Activated CD8-positive, alpha-beta T cell treated with anti-CD3 and anti-CD28 coated beads for 36 hours (primary cell): ENCODE measurements at regions not wholly inside any gene's neighbourhood (a gene's known extent, or its start where the extent isn't known, plus 50 kb on each side); places are given as distances from the start of the nearest gene placed in this dataset.
"Not testable (repeated sequence)": the region's sequence is repeated elsewhere in the genome, so short reads cannot be mapped to it uniquely, and the experiment has no call there.

Experiments
- ATAC-seq: fragments of 200-7000 bp; cut with Tn5 transposase; one replicate; pipeline ENCODE4 v1.10.0; 2021; ENCODE audit warnings: mild to moderate bottlenecking, moderate library complexity
- CTCF ChIA-PET: fragments of 350-600 bp; sonication (Branson Sonifier 250); formaldehyde crosslinking; loops from one replicate; lab custom pipeline; 2021; ENCODE audit warnings: antibody characterized with exemption; lab: Charles Lee
- POLR2A ChIA-PET: fragments of 350-600 bp; sonication (Branson Sonifier 250); formaldehyde crosslinking; loops from one replicate; lab custom pipeline; 2021; ENCODE audit warnings: antibody characterized with exemption; lab: Charles Lee
- DNase-seq: peaks from one replicate; pipeline ENCODE4 v3.0.0-alpha.2; 2020
- H3K27ac Mint-ChIP-seq: one replicate; pipeline ENCODE4 v1.8.0; 2021; ENCODE audit warnings: mild to moderate bottlenecking, mixed read lengths
- H3K27me3 Mint-ChIP-seq: one replicate; pipeline ENCODE4 v1.8.0; 2021; ENCODE audit warnings: mixed read lengths
- H3K36me3 Mint-ChIP-seq: one replicate; pipeline ENCODE4 v1.8.0; 2021; ENCODE audit warnings: low read depth, mixed read lengths
- H3K4me1 Mint-ChIP-seq: one replicate; pipeline ENCODE4 v1.8.0; 2021; ENCODE audit warnings: low read depth, mixed read lengths
- H3K4me3 Mint-ChIP-seq: one replicate; pipeline ENCODE4 v1.8.0; 2021; ENCODE audit warnings: mild to moderate bottlenecking, moderate library complexity, mixed read lengths
- H3K9me3 Mint-ChIP-seq: one replicate; pipeline ENCODE4 v1.8.0; 2021; ENCODE audit warnings: mixed read lengths
- intact Hi-C: fragments of 100-400 bp; cut with micrococcal nuclease; formaldehyde crosslinking; loops from one replicate; pipeline ENCODE4 v1.10.0; 2022

- CTCF ChIA-PET, H3K27ac Mint-ChIP-seq, H3K9me3 Mint-ChIP-seq, ATAC-seq, DNase-seq, H3K27me3 Mint-ChIP-seq, H3K36me3 Mint-ChIP-seq, H3K4me1 Mint-ChIP-seq, H3K4me3 Mint-ChIP-seq, intact Hi-C loops, POLR2A ChIA-PET: not testable (repeated sequence)
Observed at GRCh38 chr2:89171174-89171519, 479.7 kb downstream of the RPIA start.

DNA sequence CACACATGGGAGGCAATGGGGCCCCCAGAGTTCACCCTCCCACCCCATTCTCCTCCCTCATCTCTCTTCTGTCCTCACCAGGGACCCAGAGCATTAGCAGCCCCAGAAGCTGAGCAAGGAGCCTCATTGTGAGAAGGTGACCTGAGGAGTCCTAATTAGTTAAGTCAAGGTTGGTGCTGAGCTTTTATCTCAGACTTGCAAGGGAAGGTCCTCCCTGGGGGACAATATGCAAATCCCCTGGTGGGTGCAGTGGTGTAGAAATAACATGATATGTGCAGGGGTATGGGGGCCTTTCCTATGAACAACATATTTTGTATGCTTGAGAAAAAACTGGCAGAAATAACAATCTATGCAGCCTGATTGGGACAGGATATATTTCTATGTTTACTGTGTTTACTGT lies 485.5 kb downstream of the RPIA start:
- DNase-seq, H3K27ac Mint-ChIP-seq, intact Hi-C loops, H3K27me3 Mint-ChIP-seq, POLR2A ChIA-PET, CTCF ChIA-PET, H3K9me3 Mint-ChIP-seq, H3K36me3 Mint-ChIP-seq, H3K4me3 Mint-ChIP-seq, H3K4me1 Mint-ChIP-seq, ATAC-seq: not testable (repeated sequence)

DNA sequence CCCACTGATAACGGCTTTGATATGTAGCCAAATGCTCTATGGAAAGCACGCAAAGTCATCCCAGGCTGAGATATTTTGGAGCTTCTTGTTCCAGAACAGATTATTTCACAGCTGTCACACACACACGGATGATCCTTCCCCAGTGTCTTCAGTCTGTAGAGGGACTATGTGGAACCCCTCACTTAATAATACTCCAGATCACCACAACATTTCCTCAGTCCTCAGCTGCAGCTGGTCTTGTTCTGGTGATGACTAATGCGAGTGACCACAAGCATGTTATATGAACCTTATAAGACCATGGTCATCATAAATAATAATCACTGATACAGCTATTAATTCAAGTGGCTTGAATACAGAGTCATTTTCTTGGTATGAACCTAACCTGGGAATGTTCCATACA lies 490.7 kb downstream of the RPIA start:
- DNase-seq, H3K27ac Mint-ChIP-seq, H3K9me3 Mint-ChIP-seq, ATAC-seq, POLR2A ChIA-PET, H3K36me3 Mint-ChIP-seq, H3K27me3 Mint-ChIP-seq, H3K4me3 Mint-ChIP-seq, intact Hi-C loops, H3K4me1 Mint-ChIP-seq, CTCF ChIA-PET: not testable (repeated sequence)

DNA sequence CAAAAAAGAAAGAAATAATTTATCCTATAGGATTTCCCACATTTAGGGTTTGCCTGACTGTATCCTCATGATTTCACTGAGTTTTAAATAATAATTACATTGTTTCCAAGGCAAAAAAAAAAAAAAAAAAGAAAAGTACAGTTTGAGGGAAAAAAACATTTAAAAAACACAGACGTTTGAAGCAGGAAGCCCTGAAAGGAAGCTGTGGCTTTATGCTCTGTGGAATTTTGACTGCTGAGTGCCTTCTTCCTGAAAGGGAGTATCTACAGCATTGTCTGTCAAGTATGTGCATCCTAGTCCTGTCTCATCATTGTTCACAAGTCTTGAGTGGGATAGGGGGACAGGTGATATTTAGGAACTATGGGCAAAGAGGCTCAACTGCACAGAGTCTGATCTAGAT lies 493.3 kb downstream of the RPIA start:
- CTCF ChIA-PET, ATAC-seq, POLR2A ChIA-PET: not testable (repeated sequence)

GRCh38 chr2:89195636-89196251 lies 504.3 kb downstream of the RPIA start:
- POLR2A ChIA-PET, DNase-seq, H3K27ac Mint-ChIP-seq, H3K27me3 Mint-ChIP-seq, H3K4me1 Mint-ChIP-seq, intact Hi-C loops, H3K4me3 Mint-ChIP-seq, H3K9me3 Mint-ChIP-seq, H3K36me3 Mint-ChIP-seq, ATAC-seq, CTCF ChIA-PET: not testable (repeated sequence)

More for the DNA sequence above, 493.3 kb downstream of the RPIA start:
- DNase-seq, H3K36me3 Mint-ChIP-seq, H3K4me3 Mint-ChIP-seq, H3K27ac Mint-ChIP-seq, H3K27me3 Mint-ChIP-seq, H3K4me1 Mint-ChIP-seq, H3K9me3 Mint-ChIP-seq, intact Hi-C loops: not testable (repeated sequence)

GRCh38 chr2:89196719-89197118 lies 505.2 kb downstream of the RPIA start:
- DNase-seq, H3K27ac Mint-ChIP-seq, H3K27me3 Mint-ChIP-seq, H3K36me3 Mint-ChIP-seq, ATAC-seq, intact Hi-C loops, H3K4me1 Mint-ChIP-seq, POLR2A ChIA-PET, CTCF ChIA-PET, H3K4me3 Mint-ChIP-seq, H3K9me3 Mint-ChIP-seq: not testable (repeated sequence)

DNA sequence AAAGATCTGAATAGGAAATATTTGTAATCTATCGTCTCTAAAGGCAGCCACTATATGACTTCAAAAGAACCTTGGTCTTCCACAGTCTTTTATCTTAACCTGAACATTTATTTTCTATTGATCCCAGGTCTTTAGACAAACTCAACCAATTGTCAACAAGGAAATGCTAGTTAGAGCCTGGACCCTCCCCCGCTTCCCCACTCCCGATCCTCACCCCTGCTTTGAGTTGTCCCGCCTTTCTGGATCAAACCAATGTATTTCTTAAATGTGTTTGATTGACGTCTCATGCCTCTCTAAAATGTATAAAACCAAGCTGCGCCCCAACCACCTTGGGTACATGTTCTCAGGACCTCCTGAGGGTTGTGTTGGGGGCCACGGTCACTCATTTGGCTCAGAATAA lies 506.6 kb downstream of the RPIA start:
- ATAC-seq, intact Hi-C loops, H3K4me1 Mint-ChIP-seq, H3K27ac Mint-ChIP-seq, DNase-seq, H3K36me3 Mint-ChIP-seq, POLR2A ChIA-PET, CTCF ChIA-PET, H3K27me3 Mint-ChIP-seq, H3K9me3 Mint-ChIP-seq, H3K4me3 Mint-ChIP-seq: not testable (repeated sequence)

DNA sequence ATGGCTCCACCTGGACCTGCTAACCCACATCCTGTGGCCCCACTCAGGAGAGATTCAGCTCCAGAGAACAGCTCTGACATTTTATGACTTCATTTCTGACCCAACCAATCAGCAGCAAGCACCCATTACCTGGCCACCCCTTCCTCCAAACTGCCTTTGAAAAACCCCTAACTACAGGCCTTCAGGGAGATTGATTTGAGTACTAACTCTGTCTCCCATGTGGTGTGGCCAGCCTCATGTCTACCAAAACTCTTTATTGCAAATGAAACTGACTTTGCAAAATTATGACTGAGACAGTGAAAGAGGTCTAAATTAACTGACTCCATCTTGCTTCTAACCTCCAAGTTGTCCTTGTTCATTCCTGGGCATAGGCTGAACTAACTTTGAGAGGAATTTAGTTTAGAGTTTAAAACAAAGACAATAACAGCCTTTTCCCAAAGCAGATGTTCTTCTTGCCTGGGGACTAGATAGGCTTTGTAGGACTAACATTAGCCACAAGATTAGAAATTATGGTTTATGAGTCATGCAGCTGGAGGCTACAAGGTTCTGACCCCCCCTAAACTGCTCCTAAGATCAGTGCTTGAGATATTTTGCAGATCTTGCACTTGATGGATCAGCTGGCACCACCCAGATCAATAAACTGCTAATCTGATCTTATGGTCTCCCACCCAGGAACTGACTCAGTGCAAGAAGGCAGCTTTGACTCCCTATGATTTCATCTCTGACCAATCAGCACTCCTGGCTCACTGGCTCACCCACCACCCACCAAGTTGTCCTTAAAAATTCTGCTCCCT lies 508.2 kb downstream of the RPIA start:
- CTCF ChIA-PET, H3K4me1 Mint-ChIP-seq, H3K36me3 Mint-ChIP-seq, H3K9me3 Mint-ChIP-seq, H3K27me3 Mint-ChIP-seq, intact Hi-C loops, H3K4me3 Mint-ChIP-seq, DNase-seq, POLR2A ChIA-PET, H3K27ac Mint-ChIP-seq: not testable (repeated sequence)
- ATAC-seq = peak; percentile 20

- DNase-seq, H3K27ac Mint-ChIP-seq, POLR2A ChIA-PET, intact Hi-C loops, CTCF ChIA-PET, H3K4me1 Mint-ChIP-seq, H3K36me3 Mint-ChIP-seq, H3K27me3 Mint-ChIP-seq, H3K9me3 Mint-ChIP-seq, H3K4me3 Mint-ChIP-seq: not testable (repeated sequence)
- peak; percentile 30 for ATAC-seq
Observed at GRCh38 chr2:89200247-89200527, 508.7 kb downstream of the RPIA start.

DNA sequence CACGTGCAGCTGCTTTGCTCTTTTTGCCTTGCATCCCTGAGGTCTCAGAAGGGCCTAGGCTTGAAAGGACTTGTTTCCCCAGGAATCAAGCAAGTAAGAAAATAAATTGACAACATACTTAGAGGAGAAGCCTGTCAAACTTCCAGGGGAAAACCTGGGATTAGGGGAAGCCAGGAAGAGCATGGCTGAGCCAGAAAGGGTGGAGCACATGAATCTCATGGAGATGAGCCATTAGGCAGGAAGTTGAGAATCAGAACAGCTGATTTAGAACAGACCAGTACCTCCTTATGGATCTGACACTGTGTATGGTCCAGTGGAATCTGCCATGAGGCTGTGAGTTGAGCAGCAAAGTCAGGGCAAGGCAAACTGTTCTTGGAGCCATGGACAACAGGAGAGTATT lies 511.0 kb downstream of the RPIA start:
- H3K27me3 Mint-ChIP-seq, H3K4me1 Mint-ChIP-seq, CTCF ChIA-PET, H3K9me3 Mint-ChIP-seq, ATAC-seq, DNase-seq, H3K36me3 Mint-ChIP-seq, POLR2A ChIA-PET, intact Hi-C loops, H3K4me3 Mint-ChIP-seq, H3K27ac Mint-ChIP-seq: not testable (repeated sequence)
